ENCODE measurements at regions not wholly inside any gene's neighbourhood (a gene's known extent, or its start where the extent isn't known, plus 50 kb on each side); places are given as distances from the start of the nearest gene placed in this dataset.

GRCh38 chr5:176734756-176735342 is 75.5 kb upstream of the UNC5A start:
- DNase-seq, result no peak

- DNase-seq, result peak; percentile 16
Measured at GRCh38 chr5:176735383-176736265, 74.7 kb upstream of the UNC5A start.

GRCh38 chr5:176736301-176736930 is 73.9 kb upstream of the UNC5A start:
- DNase-seq, result peak; percentile 4

- DNase-seq, result peak; percentile 13
Measured at GRCh38 chr5:176736931-176737745, 73.2 kb upstream of the UNC5A start.

- peak; percentile 17 for DNase-seq
Measured at GRCh38 chr5:176737746-176738636, 72.4 kb upstream of the UNC5A start.

- peak; percentile 4 for DNase-seq
Measured at GRCh38 chr5:176738637-176739250, 71.6 kb upstream of the UNC5A start.

- peak; percentile 17 for DNase-seq
Measured at GRCh38 chr5:176739461-176740051, 70.8 kb upstream of the UNC5A start.

- DNase-seq, result peak; percentile 17
Measured at GRCh38 chr5:176740131-176740701, 70.1 kb upstream of the UNC5A start.

GRCh38 chr5:176740702-176741496 is 69.5 kb upstream of the UNC5A start:
- DNase-seq, result peak; percentile 21

- peak; percentile 22 for DNase-seq
Measured at GRCh38 chr5:176741561-176742211, 68.7 kb upstream of the UNC5A start.

- DNase-seq, result peak; percentile 16
Measured at GRCh38 chr5:176742246-176743105, 67.9 kb upstream of the UNC5A start.

GRCh38 chr5:176743136-176743861 is 67.1 kb upstream of the UNC5A start:
- DNase-seq, result peak; percentile 19

GRCh38 chr5:176743868-176744583 is 66.3 kb upstream of the UNC5A start:
- peak; percentile 23 for DNase-seq

- peak; percentile 21 for DNase-seq
Measured at GRCh38 chr5:176744584-176744965, 65.8 kb upstream of the UNC5A start.

- peak; percentile 12 for DNase-seq
Measured at GRCh38 chr5:176747670-176748072, 62.7 kb upstream of the UNC5A start.

- DNase-seq, result peak; percentile 9
Measured at GRCh38 chr5:176748073-176748966, 62.0 kb upstream of the UNC5A start.
